NCI-H2029 (cell line): ENCODE measurements at regions not wholly inside any gene's neighbourhood (a gene's known extent, or its start where the extent isn't known, plus 50 kb on each side); places are given as distances from the start of the nearest gene placed in this dataset.
"Not testable (repeated sequence)": the region's sequence is repeated elsewhere in the genome, so short reads cannot be mapped to it uniquely, and the experiment has no call there.

Experiments
- DNase-seq: peaks from one replicate; lab custom pipeline; 2025; lab: John Stamatoyannopoulos, UW

DNA sequence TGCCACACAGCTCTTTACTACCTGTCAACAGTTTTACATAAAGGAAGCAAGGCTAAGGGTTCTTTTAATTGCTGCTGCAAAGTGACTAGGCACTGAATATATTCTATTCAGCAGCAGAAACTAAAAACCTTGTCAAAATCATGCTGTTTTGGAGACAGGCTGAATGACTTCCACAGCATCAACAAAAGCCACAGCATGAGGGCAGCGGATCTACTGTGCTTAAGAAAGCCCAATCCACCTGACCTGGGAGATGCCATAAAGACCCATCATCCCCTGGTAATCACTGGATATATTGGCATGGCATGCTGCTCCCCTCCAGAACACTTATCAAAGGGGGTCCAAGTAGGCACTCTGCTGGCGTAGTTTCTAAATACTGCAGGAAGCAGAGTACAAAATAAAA, 715.1 kb upstream of the SLC8A1 start:
- no peak for DNase-seq

DNA sequence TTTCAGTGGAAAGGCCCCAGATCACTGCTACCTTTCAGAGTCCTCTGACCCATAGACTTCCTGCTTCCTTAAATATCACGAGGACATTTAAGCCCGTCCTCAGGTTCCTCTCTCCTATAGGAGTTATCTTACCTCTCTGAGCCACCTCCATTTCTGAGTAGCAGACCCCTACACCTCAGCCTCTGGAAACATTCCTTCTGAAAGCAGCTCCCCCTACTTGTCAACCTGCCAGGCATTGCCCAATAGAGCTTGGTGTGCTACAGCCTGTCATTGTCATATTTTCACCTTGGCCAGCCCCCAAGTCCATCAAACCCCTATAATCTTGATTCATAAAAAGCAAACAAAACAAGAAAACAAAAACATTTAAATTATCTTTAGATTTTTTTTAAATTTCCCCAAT, 717.9 kb upstream of the SLC8A1 start:
- no peak for DNase-seq

DNA sequence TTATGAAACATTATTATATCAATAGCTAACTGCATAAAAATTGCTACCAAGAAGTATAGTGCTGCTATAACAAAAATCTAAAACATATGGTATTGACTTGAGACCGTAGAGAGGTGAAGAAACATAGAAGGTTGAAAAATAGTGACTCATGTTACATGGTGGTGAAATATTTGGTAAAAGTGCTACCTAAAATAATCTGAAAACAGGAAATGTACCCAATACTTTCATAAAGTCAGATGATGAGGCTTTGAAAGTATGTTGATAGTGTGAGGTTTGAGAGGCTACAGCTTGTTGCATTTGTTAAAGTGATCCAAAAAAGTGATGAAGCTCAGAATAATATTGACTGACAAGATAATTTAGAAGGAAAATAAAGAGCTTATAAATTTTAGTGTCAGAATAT, 718.7 kb upstream of the SLC8A1 start:
- no peak for DNase-seq

DNA sequence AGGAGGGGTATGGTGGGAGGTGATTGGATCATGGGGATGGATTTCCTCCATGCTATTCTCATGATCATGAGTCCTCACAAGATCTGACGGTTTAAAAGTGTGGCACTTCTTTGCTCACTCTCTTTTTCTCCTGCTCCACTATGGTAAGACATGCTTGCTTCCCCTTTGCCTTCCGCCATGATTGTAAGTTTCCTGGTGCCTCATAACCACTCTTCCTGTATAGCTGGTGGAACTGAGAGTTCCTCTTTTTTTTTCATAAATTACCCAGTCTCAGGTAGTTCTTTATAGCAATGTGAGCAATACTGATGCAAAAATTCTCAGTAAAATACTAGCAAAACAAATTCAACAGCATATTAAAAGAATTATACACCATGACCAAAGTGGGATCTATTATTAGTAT, 728.5 kb upstream of the SLC8A1 start:
- no peak for DNase-seq

DNA sequence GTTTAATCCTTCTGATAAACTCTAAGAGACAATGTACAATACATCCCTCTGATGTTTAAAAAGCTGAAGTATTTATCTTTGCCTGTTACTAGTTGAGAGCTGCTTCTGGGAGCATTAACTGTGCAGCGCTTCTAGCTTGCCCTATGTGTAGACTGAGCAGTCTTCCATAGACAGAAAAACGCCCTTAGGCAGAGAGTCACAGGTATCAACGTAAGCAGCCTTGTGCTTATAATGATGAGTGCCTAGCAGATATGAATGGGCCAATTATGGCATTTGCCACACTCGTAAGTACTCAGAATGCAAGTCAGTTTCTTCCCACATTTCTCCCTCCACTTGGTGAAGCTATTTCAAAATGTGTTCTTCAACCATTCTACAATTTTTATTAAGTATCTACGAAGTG, 731.1 kb upstream of the SLC8A1 start:
- no peak for DNase-seq

DNA sequence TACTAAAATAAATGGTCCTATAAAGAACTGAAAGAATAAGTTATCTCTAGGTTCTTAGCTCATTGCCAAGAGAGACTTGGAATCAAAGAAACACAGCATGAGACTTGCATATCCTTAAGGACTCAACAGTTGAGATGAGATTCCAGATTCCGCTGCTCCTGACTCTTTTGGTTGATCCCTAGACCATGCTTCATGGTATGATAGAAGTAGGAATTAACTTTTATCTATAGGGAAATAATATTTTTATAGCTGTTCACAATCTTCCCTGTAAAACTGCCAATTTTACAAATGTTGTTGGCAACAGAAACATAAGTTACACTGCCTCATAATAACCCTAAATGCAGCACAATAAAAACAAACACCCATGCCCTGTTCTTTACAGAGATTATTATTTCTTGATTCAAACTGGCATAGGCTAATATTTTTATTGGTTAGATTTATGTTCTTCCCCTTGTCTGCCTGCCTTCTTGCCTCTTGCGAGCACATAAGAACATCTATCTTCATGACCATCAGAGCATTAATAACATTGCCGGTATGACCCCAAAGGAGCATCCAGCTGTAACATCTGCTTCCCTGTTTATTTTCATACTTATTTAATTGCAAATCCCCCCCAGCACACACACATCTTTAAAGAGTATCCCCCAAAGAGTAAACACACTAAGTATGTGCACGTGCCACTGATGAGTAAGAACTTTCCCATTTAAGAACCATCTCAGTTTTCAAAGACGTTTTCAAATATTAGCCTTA, 735.7 kb upstream of the SLC8A1 start:
- no peak for DNase-seq

DNA sequence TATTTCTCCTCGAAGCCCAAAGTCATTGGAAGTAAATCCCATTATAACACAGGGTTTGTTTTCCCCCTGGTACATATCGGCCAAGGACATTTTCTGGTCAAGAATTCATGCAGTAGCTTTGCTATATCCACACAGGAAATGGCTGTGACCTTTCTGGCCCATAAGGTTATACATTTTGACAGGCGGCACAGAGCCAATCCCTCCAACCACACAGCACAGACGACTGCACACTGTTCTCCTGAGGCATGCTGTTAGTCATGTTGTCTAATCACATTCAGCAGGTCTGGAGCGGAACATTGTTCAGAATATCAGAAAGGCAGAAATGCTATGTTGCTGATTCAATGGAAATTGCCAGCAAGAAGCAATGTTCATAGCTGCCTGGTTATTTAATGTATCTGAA, 742.3 kb upstream of the SLC8A1 start:
- no peak for DNase-seq

DNA sequence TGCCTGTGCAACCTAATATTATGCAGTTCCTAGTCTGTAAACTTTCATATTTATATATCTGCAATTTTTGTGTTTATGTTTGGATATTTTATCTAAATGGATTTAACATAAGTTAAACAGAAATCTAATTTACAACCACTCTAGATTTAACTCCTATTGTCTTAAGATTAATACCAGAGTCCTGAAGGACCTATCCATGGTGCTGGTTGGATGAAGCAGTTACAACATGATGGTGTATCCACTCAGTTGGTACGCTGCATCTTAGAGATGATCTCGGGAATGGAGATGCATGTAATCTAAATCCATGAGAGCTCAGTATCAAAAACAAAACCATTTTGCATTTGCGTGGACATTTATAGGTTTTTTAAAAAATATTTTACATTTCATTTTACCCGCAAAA, 745.9 kb upstream of the SLC8A1 start:
- no peak for DNase-seq

DNA sequence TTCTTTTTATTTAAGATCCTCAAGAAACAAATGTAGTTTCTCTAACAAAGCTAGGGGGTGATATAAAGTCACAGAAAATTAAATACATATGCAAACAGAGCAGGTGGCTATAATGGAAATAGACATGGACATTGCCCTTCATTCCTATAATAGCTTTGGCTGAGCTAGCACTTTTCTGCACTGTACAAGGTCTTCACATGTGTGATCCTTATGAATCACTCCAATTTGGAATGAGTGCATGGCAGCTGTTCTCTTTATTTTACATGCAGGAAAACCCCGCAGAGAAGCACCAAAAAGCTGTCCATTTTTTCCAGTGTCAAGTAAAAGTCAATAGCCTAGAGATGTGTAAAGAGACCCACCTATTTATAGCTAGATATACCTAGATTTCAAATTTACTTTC, 747.4 kb upstream of the SLC8A1 start:
- no peak for DNase-seq

DNA sequence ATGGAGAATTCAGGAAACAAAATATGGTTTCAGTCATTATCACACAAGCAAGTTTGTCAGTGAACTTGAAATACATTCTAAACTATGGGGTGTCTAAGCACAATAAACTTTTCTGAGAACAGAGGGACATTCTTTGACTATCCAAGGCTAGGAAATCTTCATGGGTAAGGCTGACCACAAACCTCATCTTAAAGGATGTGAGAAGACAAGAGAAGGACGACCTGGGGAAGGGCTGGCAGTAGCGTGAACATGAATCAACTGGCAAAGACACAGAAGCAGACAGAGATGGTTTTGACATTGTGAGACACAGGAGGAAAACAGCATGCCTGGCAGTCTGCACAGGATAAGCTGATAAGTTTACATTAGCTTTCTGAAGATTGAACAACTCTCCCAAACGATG, 752.4 kb upstream of the SLC8A1 start:
- DNase-seq, result no peak

DNA sequence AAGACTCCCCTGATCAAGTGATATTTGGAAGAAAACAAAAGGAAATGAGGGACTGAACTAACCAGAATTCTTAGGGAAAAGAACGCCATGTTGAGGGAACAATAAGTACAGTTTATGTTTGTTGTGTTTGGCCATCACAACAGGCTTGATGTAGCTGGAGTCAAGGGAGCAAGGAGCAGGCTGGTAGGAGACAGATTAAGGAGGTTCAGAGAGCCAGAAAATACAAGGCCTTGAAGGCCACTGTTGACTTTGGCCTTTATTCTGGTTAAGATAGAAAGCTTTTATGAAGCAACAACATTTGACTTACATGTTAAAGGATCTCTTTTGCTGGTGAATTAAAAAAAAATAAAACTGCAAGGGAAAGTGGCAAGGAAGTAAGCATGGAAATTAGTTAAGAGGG, 754.1 kb upstream of the SLC8A1 start:
- no peak for DNase-seq

DNA sequence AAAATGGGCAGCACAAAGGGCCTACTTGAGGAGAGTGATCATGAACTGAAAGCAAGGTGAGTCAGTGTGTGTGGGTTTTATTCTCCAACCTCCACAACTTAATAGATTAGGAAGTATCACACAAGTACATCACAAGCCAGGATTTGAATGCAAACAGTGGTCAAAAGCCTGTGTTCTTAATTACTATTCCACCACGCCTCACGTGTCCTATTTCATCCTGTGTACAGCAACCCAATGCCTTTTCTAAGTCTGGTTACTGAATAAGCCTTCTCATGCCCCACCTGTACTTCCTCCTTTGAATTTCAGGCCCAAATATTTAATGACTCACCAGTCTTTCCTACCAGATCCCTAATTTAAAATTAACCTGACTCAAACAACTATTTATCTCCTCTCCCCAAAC, 755.7 kb upstream of the SLC8A1 start:
- no peak for DNase-seq

DNA sequence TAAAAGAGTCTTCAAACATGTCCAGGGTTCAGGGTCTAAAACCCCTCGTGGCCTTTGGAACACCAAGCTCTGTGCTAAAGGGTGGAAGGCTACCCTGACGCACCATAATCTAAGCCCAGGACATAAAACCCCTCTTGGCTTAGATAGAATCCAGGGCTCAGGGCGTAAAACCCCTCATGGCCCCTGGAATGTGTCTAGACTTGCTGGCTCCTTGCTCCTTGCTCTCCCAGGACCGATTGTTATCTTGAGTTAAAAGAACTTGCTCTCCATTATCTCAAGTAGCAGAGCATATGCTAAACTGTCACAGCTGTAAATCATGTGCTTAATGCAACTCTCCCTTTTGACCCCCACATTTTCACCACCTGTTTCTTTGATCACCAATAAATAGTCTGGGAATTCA, 758.1 kb upstream of the SLC8A1 start:
- not testable (repeated sequence) for DNase-seq

DNA sequence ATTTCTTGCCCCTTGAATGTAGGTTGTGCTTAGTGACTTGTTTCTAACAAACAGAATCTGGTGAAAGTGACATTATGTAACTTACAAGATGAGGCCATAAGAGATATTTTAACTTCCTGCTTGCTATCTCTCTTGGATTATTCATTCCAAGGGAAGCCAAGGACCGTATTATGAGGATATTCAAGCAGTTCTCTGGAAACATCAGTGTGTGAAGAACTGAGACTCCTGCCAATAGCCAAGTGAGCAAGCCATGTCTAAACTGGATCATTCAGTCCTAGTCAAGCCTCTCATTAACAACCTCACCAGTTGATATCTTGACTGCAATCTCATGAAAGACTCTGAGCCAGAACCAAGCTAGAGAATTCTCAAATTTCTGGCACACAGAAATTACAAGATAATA, 765.1 kb upstream of the SLC8A1 start:
- DNase-seq, result no peak

DNA sequence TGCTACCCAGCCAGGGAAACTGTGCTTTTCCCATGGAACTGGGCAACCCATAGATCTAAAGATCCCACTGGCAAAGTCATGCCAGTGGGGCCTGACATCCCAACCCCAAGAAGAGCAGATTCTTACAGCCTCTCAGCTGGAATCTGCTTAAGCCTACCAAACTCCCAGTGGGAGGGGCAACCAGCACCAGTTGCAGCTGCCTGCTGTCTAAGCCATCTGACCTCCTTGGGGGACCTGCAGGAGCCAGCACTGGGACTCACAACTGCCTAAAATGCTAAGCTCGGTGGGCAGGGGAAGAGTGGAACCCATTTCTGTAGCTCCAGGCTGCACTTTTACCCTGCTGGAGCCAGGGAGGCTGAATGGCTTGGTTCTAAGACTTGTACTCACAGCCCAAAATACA, 770.7 kb upstream of the SLC8A1 start:
- no peak for DNase-seq

DNA sequence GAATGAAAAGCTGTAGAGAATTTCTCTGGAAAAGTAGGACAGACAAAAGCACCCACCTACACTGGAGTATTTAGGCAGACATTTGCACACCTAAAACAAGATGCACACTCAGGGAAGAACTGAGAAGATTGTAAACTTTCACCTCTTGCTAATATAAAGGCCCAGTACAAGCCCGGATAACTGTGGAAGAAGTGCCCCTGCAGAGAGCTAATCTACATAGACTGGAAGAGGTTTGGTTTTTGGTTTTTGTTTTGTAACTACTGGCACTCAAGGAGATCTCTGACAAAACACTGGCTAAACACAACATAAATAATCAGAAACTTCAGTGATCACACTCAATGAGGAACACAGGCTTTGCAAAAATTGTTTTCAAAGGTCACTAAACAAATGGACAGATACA, 782.2 kb upstream of the SLC8A1 start:
- DNase-seq, result no peak

DNA sequence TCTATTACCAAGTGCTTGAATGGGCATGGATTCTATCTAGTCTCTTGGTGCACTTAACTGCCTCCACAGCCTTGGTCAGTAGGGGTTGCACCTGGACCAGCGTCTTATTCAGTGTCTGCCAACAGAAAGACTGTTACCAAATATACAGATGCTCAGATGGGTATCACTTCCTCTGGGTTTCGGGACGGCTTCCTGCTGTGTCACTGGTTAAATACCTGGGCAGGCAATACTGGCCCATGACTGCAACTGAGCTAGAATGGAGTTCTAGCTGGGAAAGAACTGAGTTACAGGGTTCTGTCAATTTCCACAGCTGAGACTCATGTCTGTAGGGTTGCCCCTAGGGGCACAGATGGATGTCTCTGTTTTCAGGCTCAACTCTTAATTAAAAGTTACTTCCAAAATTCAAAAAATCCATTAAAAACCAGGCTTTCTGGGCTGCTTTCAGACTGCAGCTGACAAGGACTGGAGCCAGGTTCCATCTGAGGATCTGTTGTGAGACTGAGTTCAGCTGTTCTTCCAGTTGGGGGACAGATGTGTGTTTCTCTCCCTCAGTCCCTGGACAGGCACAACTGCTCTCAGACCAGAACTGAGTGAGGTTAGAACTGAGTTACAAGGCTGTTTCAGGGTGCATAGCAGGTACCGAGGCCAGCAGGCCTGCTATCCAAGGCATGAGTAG, 789.6 kb upstream of the SLC8A1 start:
- DNase-seq, result no peak

DNA sequence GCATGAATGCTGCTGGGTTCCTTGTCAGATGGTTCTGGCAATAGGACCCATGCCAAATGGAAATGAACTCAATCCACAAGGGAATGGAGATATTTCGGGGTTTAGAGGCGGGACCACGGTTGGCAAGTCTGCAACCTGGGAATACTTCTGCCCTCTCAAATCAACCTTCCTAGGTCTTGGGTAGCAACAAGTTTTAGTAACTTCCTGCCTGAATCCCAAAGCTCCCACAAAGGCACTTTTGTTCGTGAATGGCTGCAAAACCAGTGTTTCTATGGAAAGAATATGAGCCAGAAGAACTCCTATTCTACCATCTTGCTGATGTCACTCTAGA, 790.1 kb upstream of the SLC8A1 start:
- no peak for DNase-seq

DNA sequence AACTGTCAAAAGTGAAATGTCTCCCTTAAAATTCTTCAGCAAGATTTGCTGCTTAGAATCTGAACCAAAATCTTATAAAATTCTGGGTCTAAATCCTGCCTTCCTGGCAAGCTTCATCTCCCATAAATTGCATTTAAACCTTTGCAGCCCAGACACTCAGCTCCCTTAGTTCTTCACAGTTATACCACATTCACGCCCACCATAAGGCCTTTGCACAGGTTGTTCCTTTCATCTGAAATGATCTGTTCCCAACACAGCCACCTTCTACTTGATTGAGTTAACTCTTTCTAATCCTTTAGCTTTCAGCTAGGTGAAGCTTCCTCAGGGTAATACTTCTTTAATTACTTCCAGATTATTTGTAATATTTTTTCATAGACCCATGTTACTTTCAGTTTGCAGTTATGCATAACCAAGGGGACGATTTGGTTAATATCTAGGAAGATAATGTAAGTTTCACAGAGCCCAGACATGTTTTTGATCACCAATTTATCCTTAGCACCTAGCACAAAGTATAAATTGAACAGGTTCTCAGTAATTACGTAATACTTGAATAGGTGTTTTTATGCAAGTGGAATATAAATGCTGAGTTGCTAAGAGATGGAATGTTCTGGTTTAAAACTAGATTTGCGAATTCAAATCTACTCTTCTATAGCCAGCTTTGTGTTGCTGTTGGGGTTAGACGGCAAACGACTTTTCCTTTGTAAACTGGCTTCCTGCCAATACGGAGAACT, 779.7 kb upstream of the PKDCC start:
- DNase-seq, result no peak

DNA sequence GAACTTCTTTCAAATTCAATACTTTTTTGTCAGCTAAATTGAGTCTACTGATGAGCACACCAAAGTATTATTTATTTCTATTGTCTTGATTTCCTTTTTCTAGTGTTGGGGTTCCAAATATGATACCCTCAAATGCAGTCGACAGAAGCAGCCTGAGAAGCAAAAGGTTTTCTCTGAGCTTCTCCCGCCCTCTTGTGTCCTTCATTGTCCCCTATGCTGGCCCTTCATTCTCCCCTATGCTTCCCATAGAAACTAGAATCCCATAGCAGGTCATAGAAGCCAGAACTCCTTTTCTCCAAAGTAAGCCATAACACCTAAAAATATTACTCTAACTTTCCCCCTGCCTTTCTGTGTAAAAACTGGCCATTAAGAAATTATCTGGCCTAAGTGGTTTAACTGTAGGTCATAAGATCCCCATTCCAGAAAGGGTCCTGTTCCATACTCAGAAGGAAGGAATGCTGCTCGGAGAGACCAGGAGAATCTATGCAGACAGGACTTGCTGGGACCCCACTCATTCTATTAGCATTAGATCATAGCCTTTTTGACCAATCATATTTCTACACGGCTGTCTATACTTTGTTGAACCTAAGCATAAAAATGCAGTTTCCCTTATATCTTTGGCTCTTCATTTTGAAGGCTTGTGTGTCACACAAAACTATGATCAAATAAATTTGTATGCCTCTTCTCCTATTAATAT, 764.6 kb upstream of the PKDCC start:
- DNase-seq, result no peak

DNA sequence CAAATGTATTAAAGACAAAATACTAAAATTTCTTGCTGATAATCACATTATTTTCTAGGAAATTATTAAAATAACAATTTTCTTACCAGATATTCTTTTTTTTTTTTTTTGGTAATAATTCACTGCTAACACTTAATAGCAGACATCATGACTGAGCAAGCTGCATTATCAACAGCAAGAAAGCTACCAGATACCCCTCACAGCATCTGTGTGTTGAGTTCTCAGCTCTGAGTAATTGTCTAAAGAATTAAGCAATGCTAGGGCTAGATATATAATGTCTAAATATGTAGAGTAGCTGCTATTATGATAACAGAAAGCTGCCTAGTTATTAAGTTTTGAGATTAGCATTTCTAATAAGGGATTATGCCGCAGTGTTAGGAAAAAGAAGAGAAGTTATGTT, 754.3 kb upstream of the PKDCC start:
- DNase-seq, result no peak

DNA sequence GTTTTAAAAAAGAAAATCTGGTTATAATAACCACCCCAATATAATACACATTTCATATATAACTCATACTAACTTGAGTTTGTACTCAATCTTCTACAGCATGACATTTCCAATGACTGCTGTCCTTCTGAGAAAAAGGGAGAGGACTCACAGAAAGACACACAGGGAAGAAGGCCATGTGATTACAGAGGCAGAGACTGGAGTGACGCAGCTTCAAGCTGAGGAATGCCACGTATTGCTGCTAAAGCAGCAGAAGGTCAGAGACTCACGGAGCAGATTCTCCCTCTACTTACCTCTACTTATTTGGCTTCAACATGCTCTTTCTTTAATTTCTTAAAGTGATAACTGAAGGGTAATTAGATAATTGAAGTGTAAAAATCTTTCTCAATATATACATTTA, 753.5 kb upstream of the PKDCC start:
- no peak for DNase-seq

DNA sequence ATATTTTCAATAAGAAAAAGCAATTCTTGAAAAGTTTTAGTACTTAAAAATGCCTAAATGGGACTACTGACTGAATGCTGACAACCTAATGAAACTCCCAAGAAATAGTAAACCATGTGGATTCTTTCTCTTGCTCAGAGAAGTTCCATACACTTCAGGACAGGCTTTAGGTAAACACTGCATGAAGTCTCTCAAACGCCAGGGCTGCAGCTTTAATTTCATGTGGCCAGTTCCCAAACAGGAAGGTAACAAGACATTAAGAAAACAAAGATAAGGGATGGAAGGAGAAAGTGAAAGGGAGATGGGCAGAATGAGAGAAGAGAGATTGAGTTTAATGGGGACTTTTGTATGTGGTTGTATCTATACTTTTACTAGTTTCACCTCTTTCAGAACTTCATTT, 734.7 kb upstream of the PKDCC start:
- DNase-seq, result no peak
